ENCODE measurements at regions not wholly inside any gene's neighbourhood (a gene's known extent, or its start where the extent isn't known, plus 50 kb on each side); places are given as distances from the start of the nearest gene placed in this dataset.

GRCh38 chr2:185625604-185626003 lies 113.0 kb upstream of the FSIP2 start:
- TF ChIP-seq MAX (IDR thresholded peaks at IDR 0.05; ENCODE audit: insufficient read depth, insufficient read length) (no peak), CTCF (IDR thresholded peaks at IDR 0.05; ENCODE audit: extremely low read depth in 1 of 2, insufficient read depth in 1 of 2, low read depth in 1 of 2, low read length in 2 of 2) (no peak), POLR2AphosphoS5 (IDR thresholded peaks at IDR 0.05; ENCODE audit: insufficient read depth, low read depth, low read length) (no peak), EZH2 (IDR thresholded peaks at IDR 0.05; ENCODE audit: borderline replicate concordance, low read depth, low read length, severe bottlenecking) (no peak), POLR2A (IDR thresholded peaks at IDR 0.05; ENCODE audit: low read depth, low read length) (no peak), FOS (IDR thresholded peaks at IDR 0.05; ENCODE audit: borderline replicate concordance, insufficient read depth, low read length) (no peak), MYC (IDR thresholded peaks at IDR 0.05; ENCODE audit: low read depth, low read length) (no peak)

Data from endothelial cell of umbilical vein (primary cell).